ENCODE measurements at regions not wholly inside any gene's neighbourhood (a gene's known extent, or its start where the extent isn't known, plus 50 kb on each side); places are given as distances from the start of the nearest gene placed in this dataset.

DNA sequence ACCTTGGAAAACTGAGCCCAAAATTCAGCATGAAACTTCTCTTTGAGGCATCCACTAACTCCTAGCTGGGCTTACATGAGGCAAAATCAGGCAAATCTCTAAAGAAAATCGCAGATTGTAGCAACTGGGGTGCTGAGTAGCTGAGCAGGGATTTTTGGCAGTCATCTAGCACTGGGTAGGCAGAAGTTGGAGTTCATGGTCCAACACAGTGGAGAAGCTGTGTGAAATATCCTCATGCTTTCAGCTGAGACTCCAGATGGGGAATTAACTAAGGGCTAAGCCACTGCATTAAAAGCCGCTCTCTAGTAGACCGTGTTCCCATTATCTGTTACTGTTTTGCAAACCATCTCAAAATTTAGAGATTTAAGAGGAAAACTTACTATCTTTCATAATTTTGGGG is 240.1 kb upstream of the PHYHIPL start:
- no peak for DNase-seq

GRCh38 chr10:58937423-58937822 is 239.0 kb upstream of the PHYHIPL start:
- no peak for DNase-seq

DNA sequence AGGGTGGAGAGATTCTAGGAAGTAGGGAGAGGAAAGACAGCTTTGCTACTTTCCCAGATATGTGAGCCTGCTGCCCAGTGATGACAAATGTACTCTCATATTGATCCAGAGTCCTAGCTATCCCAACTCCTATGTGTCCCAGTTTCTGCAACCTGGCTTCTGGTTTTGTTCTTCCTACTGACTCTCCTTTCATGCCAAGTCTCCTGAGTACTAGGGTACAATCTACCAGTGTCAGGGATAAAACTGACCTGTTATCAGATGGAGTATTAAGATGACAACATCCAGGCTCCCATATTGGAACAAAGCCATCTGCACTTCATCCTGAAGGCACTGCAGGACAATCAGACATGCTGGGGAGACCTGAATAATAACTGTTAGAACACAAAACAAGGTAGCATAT is 233.7 kb upstream of the PHYHIPL start:
- no peak for DNase-seq

DNA sequence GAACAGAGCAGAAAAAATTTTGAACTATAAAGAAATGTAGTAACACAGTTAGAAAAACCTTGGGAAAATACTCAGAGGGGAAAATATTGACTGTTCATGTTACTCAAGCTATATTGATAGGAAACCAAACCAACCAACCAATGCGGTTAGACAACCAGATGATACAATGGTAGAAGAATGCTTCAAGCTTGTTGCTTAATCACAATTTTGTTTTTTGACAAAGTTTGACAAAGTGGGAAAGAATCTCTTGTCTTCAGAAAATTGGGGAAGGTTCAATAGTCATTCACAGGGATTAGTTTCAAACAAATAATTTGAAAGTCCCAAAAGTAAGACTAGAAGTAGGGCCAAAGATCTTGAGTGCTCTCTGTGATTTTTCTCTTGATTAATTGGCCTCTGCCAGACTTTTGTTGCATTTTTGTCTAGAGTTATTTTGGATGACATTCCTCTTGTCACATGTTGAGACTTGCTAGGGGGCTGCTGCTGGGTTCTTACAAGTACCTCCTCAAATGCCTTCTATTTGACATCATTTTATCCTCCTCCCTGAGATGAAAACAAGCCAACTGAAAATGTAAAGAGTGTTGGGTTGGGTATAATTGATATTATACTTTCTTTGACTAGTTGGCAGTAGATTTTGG is 233.1 kb upstream of the PHYHIPL start:
- no peak for DNase-seq

GRCh38 chr10:58943960-58944359 is 232.5 kb upstream of the PHYHIPL start:
- no peak for DNase-seq

DNA sequence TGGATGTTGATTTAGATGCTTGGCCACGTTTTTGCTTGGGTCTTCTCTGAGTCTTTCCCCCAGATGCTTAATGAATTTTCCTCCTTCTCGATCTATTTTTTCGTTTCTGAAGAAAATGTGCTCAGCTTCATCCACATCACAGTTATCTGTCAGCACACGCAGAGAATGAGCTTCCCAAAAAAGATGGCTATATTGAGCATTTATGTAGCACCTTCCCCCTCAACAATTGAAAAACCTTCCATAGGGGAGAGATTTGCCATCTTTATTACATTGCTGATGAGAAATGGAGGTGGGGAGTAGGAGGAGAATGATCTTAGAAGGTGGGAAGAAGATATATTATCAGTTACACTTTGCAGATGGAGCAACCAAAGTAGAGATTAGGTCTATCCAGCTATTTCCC is 228.1 kb upstream of the PHYHIPL start:
- DNase-seq, result no peak

GRCh38 chr10:58950618-58951017 is 225.8 kb upstream of the PHYHIPL start:
- DNase-seq, result no peak

GRCh38 chr10:58951087-58951486 is 225.4 kb upstream of the PHYHIPL start:
- DNase-seq, result no peak

- no peak for DNase-seq
Observed at GRCh38 chr10:58951746-58952145, 224.7 kb upstream of the PHYHIPL start.

DNA sequence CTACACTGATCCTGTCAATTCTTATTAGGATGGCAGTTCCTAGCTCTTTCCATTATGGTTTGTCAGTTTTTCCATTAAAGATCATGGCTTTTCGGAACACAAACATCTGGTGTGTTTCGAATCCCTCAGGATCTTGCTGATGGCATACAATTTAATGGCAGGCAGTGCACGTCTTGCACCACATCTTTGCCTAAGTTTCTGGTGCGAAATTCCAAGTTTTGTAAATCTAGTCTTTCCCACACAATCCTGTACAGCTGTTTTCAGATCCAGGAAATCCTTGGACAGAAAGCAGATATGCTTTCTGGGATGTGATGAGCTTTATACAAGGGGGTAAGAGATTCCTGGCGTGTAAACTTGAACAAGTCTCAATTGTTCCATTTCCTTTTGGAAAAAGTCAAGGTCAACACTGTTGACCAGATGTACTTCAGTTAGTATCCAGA is 224.3 kb upstream of the PHYHIPL start:
- DNase-seq, result no peak

DNA sequence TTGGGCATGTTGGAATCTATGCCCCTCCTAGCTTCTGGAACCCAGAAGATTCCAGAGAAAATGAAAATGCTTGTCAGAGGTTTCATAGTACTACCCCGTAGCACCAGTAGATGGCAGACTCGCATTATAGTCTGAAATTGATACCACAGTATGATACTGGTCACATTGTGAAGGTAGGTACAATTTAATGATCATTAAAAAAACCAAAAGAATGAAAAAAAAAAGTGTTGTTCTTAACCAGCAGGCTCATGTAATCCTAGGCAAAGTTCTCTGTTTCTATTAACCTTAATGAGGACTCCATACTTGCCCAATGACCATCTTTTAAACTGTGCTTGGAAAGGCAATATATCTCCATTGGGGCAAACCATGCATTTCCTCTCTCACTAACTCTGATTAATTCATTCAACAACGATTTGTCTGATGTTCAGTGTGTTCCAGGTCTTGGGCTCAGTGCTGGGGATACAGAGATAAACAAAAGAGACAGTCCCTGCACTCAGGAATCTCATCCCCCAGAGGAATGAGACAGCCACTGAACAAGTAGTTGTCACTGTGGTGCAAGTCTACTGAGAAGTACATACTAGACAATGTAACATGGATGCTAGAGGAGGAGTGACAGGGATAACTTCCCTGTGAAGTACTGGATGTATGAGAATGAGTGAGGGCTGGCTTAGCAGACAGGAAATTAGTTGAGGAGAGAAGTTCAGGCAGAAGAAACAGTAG is 223.5 kb upstream of the PHYHIPL start:
- DNase-seq, result no peak

- no peak for DNase-seq
Observed at GRCh38 chr10:58954178-58954577, 222.3 kb upstream of the PHYHIPL start.

GRCh38 chr10:58955615-58956014 is 220.8 kb upstream of the PHYHIPL start:
- DNase-seq, result no peak

DNA sequence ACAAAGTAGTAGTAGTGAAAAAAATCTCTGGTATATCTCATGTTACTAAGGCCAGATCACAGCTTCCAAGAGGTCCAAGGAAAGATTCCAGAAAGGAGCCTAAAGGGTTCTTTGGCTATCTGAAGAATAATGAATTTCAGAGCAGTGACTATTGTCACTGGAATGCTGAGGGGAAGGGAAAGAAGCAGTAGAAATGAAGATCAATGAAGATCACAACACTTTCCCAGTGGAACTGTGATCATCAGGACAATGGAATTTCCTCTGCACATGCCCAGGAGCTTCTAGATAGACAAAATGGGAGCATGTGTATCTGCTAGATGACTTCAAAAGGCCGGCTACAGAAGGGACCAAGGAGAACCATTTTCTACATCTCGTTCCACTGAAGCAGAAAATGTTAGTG is 219.5 kb upstream of the PHYHIPL start:
- DNase-seq, result no peak

GRCh38 chr10:58957517-58957916 is 218.9 kb upstream of the PHYHIPL start:
- DNase-seq, result no peak

GRCh38 chr10:58963101-58963534 is 213.3 kb upstream of the PHYHIPL start:
- no peak for DNase-seq

- no peak for DNase-seq
Observed at GRCh38 chr10:58963723-58964124, 212.7 kb upstream of the PHYHIPL start.

- no peak for DNase-seq
Observed at GRCh38 chr10:58965855-58966254, 210.6 kb upstream of the PHYHIPL start.

DNA sequence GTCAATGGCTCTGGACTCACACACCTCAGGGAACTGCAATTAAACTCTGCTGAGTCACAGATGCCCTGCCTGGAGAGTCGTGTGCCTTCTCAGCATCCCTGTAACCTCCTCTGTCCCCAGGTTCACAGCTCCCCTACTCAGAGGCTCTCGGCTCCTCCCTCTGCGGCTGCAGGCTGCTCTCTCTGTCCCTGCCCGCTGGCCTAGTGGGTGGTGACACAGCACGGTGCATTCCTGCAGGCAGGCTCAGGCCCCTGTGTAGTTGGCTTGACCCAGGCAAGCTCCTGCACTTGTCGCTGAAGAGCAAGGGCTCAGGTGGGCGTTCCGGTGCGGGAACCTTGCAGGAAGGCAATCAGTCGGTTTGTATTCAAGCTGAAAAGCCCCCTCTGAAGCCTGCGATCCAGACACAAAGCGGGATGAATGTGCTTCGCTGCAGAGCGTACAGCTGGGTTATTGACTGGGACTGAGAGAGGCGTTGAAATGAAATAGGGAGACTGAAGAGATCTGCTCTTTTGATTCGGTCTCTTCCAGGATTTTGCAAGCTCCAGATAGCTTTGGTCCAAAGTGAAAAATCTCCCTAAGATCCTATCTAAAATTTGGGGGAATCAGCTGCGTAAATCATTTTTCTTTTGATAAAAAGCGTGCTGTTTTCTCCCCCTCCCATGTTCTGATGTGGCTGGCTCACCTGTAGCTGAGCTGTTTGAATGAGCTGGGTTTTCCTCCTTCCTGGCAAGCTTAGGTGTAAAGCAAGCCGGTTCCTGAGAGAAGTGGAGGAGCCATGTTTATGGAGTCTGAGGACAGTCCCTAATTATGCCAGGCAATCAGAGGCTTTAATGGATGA is 208.7 kb upstream of the PHYHIPL start:
- no peak for DNase-seq

DNA sequence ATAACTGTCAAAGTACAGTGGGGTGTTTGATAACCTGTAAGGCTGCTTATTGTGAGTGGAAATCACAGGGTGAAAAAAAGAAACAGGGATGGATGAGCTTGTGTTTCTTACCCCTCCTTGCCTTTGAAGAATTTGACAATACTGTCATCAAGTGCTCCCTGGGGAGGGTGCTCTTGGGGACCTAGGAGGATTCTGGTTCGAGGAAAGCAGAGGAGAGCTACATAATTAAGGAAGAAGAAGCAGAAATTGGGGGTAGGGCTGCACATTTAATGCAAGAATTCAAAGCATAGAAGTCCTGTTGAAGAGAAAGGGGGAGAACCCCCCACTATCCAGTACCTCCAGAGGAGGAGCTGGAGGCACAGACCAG is 208.1 kb upstream of the PHYHIPL start:
- no peak for DNase-seq

DNA sequence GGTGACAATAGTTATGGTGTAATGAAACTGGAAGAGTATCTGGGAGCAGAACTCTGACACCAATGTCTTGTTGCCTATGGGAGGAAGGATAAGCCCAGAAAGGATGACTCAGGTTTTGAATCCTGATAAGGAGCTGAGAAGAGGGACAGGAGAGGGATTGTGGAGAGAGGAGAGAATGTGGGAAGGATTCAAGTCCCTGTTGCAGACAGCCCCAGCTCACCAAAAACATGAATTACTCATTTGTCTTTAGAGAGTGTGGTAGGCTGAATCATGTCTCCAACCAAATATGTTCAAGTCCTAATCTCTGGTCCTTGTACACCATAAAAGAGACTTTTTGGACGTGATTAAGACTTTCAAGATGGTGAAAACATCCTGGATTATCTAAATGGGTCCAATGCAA is 206.9 kb upstream of the PHYHIPL start:
- no peak for DNase-seq

DNA sequence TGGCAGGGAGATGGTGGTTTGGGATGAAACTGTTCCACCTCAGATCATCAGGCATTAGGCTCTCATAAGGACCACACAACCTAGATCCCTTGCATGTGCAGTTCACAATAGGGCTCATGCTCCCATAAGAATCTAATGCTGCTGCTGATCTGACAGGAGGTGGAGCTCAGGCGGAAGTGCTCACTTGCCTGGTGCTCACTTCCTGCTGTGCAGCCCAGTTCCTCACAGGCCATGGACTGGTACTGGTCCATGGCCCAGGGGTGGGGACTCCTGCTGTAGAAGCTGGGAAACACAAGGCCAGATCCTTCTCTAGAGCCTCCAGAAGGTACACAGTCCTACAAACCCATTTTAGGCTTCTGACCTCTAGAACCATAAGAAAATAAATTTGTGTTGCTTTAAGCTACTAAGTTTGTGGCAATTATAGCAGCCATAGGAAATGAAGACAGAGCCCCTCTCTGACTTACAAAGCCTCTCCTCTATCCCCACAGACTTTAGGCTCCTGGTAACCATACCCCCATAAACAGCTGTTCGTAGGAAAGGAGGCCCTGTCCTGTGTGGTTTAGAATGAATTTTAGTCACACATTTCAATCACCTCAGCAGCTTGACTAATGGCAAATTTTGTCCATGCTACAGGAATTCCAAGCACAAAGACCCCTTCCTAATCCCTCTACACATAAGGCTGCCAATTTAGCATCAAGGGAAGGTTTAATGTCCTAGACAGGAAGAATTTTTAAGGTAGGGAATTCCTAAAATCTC is 206.1 kb upstream of the PHYHIPL start:
- no peak for DNase-seq

- DNase-seq, result no peak
Observed at GRCh38 chr10:58971211-58971610, 205.2 kb upstream of the PHYHIPL start.
